ENCODE measurements at regions not wholly inside any gene's neighbourhood (a gene's known extent, or its start where the extent isn't known, plus 50 kb on each side); places are given as distances from the start of the nearest gene placed in this dataset.
A peak's percentile ranks its signal among the peaks of the same experiment; 100 is the strongest.
"Not testable (repeated sequence)": the region's sequence is repeated elsewhere in the genome, so short reads cannot be mapped to it uniquely, and the experiment has no call there.

- no peak for DNase-seq
Observed at GRCh38 chr10:9334270-9334669, 1279.8 kb downstream of the GATA3 start.

- no peak for DNase-seq
Observed at GRCh38 chr10:9339716-9340115, 1285.2 kb downstream of the GATA3 start.

GRCh38 chr10:9342885-9343570 is 1288.5 kb downstream of the GATA3 start:
- peak; percentile 16 for DNase-seq

- not testable (repeated sequence) for DNase-seq
Observed at GRCh38 chr10:9347933-9348332, 1293.4 kb downstream of the GATA3 start.

GRCh38 chr10:9357471-9357870 is 1303.0 kb downstream of the GATA3 start:
- no peak for DNase-seq

- DNase-seq: no peak
Observed at GRCh38 chr10:9362721-9363120, 1308.2 kb downstream of the GATA3 start.

- DNase-seq: no peak
Observed at GRCh38 chr10:9379183-9379582, 1324.7 kb downstream of the GATA3 start.

GRCh38 chr10:9381733-9382532 is 1327.4 kb downstream of the GATA3 start:
- DNase-seq: no peak

GRCh38 chr10:9382533-9382866 is 1328.0 kb downstream of the GATA3 start:
- no peak for DNase-seq

GRCh38 chr10:9390516-9390915 is 1336.0 kb downstream of the GATA3 start:
- DNase-seq: no peak

- no peak for DNase-seq
Observed at GRCh38 chr10:9399275-9399983, 1344.9 kb downstream of the GATA3 start.

- DNase-seq: not testable (repeated sequence)
Observed at GRCh38 chr10:9402067-9402466, 1347.6 kb downstream of the GATA3 start.

- not testable (repeated sequence) for DNase-seq
Observed at GRCh38 chr10:9402507-9403195, 1348.2 kb downstream of the GATA3 start.

GRCh38 chr10:9407201-9407600 is 1352.7 kb downstream of the GATA3 start:
- not testable (repeated sequence) for DNase-seq

- DNase-seq: no peak
Observed at GRCh38 chr10:9416331-9416730, 1361.8 kb downstream of the GATA3 start.

- no peak for DNase-seq
Observed at GRCh38 chr10:9419757-9420156, 1365.3 kb downstream of the GATA3 start.

GRCh38 chr10:9427209-9427608 is 1372.7 kb downstream of the GATA3 start:
- no peak for DNase-seq

GRCh38 chr10:9437131-9437530 is 1382.6 kb downstream of the GATA3 start:
- DNase-seq: no peak

GRCh38 chr10:9443758-9444157 is 1389.3 kb downstream of the GATA3 start:
- no peak for DNase-seq

GRCh38 chr10:9449530-9449929 is 1395.0 kb downstream of the GATA3 start:
- no peak for DNase-seq

GRCh38 chr10:9450801-9451200 is 1396.3 kb downstream of the GATA3 start:
- no peak for DNase-seq

- DNase-seq: no peak
Observed at GRCh38 chr10:9451211-9451773, 1396.8 kb downstream of the GATA3 start.

- no peak for DNase-seq
Observed at GRCh38 chr10:9452056-9452455, 1397.6 kb downstream of the GATA3 start.

All from CD4-positive, alpha-beta T cell treated with Interleukin-17A for 1 hour (primary cell).